Body of pancreas (tissue), 4 donors: ENCODE measurements at regions not wholly inside any gene's neighbourhood (a gene's known extent, or its start where the extent isn't known, plus 50 kb on each side); places are given as distances from the start of the nearest gene placed in this dataset.
A peak's percentile ranks its signal among the peaks of the same experiment; 100 is the strongest.

Source experiments
- ATAC-seq: fragments of 150-250 bp; one replicate; pipeline ENCODE4 v1.9.1; 2016
- DNase-seq, 4 donors: peaks; one replicate each; pipeline ENCODE4 v3.0.0-alpha.2; 2019
- H3K27ac ChIP-seq, 4 donors: fragments of 200-600 bp; sonication (generic); 1 replicate in 3 of 4; 2 replicates in 1 of 4; pipeline versions ENCODE4 v1.5.1 to v1.6.1; 2016 to 2019; ENCODE audit warnings: mild to moderate bottlenecking in 1 of 4, mixed read lengths in 1 of 4, moderate library complexity in 1 of 4
- H3K27me3 ChIP-seq, 2 donors: fragments of 200-600 bp; sonication (generic); one replicate each; pipeline ENCODE4 v1.6.0; 2016; ENCODE audit warnings: mild to moderate bottlenecking in 1 of 2
- H3K36me3 ChIP-seq, 2 donors: fragments of 200-600 bp; sonication (generic); replicated peaks in 1 of 2; 2 replicates each; pipeline ENCODE4 v1.5.1; 2016; ENCODE audit warnings: low read depth in 2 of 2; ENCODE audit not compliant: insufficient read depth in 1 of 2
- H3K4me1 ChIP-seq: fragments of 200-600 bp; sonication (generic); one replicate; pipeline ENCODE4 v1.6.0; 2016
- H3K4me3 ChIP-seq, 2 donors: fragments of 200-600 bp; sonication (generic); 1 replicate in 1 of 2; 2 replicates in 1 of 2; pipeline ENCODE4 v1.5.1; 2016 to 2019
- H3K9me3 ChIP-seq, 3 donors: fragments of 200-600 bp; sonication (generic); 1 replicate in 2 of 3; 2 replicates in 1 of 3; pipeline ENCODE4 v1.5.1; 2016
- POLR2A ChIP-seq, 3 donors: fragments of 450-650 bp; IDR thresholded peaks; one replicate each; pipeline ENCODE4 v1.6.1; 2016; ENCODE audit warnings: antibody characterized with exemption in 3 of 3, mild to moderate bottlenecking in 2 of 3
- WGBS, 2 donors: methylation state at CpG; one replicate each; pipeline ENCODE4 v1.1.5; 2017; 5-methylcytosine and 5-hydroxymethylcytosine counted together
- intact Hi-C: fragments of 100-400 bp; cut with DNase I; formaldehyde crosslinking; loops from one replicate; pipeline ENCODE4 v1.15.1; 2023
- TF ChIP-seq, protein P1 (sequence below), 7 experiments: fragments of 450-650 bp in 4 of 7; fragments of 200-600 bp in 3 of 7; sonication (generic) in 3 of 7; IDR thresholded peaks; one replicate each; pipeline ENCODE4 v1.5.1; 2016 to 2019; ENCODE audit warnings: antibody characterized with exemption in 7 of 7

DNA sequence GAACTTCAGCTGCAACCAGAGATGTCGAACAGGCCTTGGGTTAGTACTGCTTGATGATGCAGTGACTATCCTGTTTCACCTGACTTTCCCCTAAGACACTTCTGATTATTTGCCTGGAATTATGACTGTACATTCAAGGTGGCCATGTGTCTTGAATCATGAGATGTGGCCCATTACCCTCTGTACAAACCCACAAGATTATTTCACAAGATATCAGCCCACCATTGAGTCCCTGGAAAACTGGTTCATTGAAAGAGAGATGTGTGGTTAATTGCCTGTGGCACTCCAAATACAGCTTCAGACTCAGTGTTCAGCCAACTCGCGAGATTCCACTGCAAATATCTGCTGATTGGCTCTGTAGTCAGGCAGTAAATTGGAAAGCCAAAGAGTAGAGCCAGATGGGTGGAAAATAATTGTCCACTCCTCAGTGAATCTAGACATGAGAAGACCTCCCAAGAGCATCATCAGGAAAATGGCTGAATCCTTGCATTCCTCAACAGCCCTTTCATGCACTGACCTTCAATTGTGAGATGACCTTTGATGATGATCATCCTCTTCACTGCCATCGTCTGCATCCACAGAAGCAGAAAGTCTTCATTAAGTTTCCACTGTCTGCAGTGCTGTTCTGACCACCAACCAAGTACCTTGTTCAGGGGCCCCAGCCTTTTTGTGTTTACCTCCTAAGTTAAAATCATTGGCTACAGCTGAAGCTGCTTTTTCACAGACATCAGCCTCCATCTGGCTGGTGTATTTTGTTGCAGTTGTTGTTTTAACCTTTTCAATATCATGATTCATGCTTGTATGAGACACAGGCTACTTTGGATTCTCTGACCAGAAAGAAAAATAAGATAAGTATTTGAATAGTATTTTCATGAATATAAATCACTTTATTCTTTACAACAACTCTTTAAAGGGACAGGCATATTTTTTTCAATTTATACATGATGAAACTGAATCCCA, 75.2 kb downstream of the ESM1 start:
- Histone ChIP-seq H3K9me3 (no peaks in the 10 kb centered on the region), H3K36me3 (no peaks in the 10 kb centered on the region), H3K4me3 (no peak overlapping the region), H3K27ac (no peak overlapping the region), H3K27me3 (no peaks in the 10 kb centered on the region), H3K4me1 (no peaks in the 10 kb centered on the region)
- WGBS, 2 donors, result 53 to 56% methylated on average over 4 of the region's 4 CpGs
- ATAC-seq (no peak), DNase-seq (no peak)
- TF ChIP-seq POLR2A (IDR thresholded peaks at IDR 0.05), result no peak
- TF ChIP-seq, protein P1, sequence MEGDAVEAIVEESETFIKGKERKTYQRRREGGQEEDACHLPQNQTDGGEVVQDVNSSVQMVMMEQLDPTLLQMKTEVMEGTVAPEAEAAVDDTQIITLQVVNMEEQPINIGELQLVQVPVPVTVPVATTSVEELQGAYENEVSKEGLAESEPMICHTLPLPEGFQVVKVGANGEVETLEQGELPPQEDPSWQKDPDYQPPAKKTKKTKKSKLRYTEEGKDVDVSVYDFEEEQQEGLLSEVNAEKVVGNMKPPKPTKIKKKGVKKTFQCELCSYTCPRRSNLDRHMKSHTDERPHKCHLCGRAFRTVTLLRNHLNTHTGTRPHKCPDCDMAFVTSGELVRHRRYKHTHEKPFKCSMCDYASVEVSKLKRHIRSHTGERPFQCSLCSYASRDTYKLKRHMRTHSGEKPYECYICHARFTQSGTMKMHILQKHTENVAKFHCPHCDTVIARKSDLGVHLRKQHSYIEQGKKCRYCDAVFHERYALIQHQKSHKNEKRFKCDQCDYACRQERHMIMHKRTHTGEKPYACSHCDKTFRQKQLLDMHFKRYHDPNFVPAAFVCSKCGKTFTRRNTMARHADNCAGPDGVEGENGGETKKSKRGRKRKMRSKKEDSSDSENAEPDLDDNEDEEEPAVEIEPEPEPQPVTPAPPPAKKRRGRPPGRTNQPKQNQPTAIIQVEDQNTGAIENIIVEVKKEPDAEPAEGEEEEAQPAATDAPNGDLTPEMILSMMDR (IDR thresholded peaks at IDR 0.05), result no peak
- intact Hi-C loops, result loop anchor here (10.0 kb wide), 1 partner anchor 235 kb away; no protein-coding TSS in a partner anchor

DNA sequence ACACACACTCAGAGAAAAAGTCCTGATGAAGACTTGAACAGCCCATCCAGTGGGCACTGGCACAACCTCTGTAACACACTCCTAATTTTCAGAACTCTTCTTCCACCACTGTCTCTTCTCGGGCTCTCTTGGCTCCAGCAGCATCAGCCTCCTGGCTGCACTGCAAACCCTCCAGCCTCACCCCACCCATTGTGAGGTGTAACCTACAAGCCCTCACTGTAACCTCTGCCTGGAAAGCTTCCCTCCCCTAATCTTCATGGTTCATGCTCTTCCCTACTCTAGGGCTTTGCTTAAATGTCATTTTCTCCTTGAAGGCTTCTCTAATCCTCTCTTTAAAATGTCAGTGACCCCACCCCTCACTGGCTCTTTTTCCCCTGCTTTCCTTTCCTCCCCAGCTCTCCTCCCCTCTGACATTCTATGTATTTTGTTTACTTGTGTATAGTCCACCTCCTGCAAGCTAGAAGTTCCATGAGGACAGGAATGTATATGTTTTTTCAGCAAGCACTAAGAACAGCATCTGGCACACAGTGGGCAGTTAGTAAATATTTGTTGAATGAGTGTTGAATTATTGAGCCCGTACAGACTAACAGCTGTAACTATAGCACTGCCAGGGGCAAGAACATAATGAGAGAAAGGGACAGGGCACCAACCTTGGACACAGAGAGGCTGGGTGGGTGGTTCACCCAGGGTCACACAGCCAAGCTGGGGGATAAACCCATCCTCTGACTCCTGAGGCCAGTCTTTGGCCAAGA, 76.4 kb downstream of the ESM1 start:
- WGBS, 2 donors, result 38 to 43% methylated on average over 2 of the region's 2 CpGs
- DNase-seq (no peak), ATAC-seq (no peak)
- no peaks in the 10 kb centered on the region for H3K27me3 ChIP-seq
- no peaks in the 10 kb centered on the region for H3K36me3 ChIP-seq
- no peaks in the 10 kb centered on the region for H3K4me1 ChIP-seq
- intact Hi-C loops, result loop anchor here (10.0 kb wide), 1 partner anchor 236 kb away; no protein-coding TSS in a partner anchor
- no peak for TF ChIP-seq POLR2A (IDR thresholded peaks at IDR 0.05)
- TF ChIP-seq, protein P1 (IDR thresholded peaks at IDR 0.05), result no peak
- H3K27ac ChIP-seq, result no peak overlapping the region
- H3K4me3 ChIP-seq, result no peak overlapping the region
- no peaks in the 10 kb centered on the region for H3K9me3 ChIP-seq

DNA sequence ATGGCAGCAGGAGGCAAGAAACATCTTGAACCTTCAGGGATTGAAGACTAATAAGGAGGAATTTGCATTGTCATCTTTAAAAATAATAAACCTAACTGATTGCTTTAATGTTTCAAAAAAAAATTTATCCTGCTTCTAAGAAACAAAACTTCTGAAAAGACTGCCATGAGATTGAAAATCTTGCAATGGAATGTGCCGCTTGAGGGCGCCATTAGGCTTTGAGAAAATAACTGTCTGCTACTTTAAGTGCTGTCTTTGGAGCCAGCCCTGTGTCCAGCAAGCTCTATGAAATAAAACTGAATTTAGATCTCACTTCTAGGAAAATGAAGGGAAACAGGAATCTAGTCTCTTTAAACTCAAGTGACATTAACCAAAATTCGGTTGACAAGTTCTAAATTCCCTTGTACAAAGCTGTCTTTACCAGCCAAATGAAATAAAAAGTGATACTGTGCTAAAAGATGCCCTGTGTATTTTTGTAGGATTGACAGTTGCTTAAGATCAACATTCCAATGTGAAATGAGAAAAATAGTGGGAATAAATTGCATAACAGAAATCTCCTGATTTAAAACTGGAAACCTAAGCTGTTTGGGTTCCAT, 79.4 kb downstream of the ESM1 start:
- intact Hi-C loops, result loop anchor here (10.0 kb wide), 1 partner anchor 239 kb away; no protein-coding TSS in a partner anchor
- ATAC-seq (no peak), DNase-seq (peak; percentile 54 to 80 (median 72))
- H3K27ac ChIP-seq, result no peak overlapping the region
- 1 to 4% methylated on average over 3 of the region's 3 CpGs for WGBS, 2 donors
- no peak overlapping the region for H3K4me3 ChIP-seq
- no peaks in the 10 kb centered on the region for H3K27me3 ChIP-seq
- H3K9me3 ChIP-seq, result no peaks in the 10 kb centered on the region
- no peak for TF ChIP-seq POLR2A (IDR thresholded peaks at IDR 0.05)
- TF ChIP-seq, protein P1 (IDR thresholded peaks at IDR 0.05), result peak in 6 of 7 experiments; percentile 42 to 67 (median 60)
- H3K4me1 ChIP-seq, result no peaks in the 10 kb centered on the region
- H3K36me3 ChIP-seq, result no peaks in the 10 kb centered on the region

DNA sequence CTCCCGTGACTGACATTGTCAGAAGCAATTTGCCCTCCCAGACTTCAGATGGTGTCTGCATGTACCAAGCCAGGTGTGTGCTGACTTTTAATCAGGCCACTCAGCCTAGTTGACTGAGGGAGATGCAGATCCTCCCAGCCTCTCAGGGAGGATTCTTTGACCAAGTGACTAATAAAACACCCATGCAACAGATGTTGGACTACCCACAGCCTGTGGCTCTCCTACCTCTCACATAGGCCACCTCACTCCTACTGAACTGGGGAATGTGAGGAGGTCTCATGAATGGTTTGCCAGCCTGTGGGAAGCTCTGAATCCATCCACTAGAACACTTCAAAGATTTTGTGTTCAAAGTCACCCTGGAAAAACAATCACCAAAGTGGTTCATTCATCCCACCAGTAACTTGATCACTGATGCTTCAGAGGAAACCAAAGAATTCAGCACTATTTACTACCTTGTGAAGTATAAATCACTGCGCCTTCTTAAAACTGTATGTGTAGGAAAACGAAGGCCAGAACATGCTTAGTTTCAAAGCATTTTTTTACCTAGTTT, 80.1 kb downstream of the ESM1 start:
- Histone ChIP-seq H3K27me3 (no peaks in the 10 kb centered on the region), H3K9me3 (no peaks in the 10 kb centered on the region), H3K4me3 (no peak overlapping the region), H3K4me1 (no peaks in the 10 kb centered on the region), H3K27ac (no peak overlapping the region), H3K36me3 (no peaks in the 10 kb centered on the region)
- DNase-seq (no peak), ATAC-seq (no peak)
- TF ChIP-seq, protein P1 (IDR thresholded peaks at IDR 0.05), result no peak
- no peak for TF ChIP-seq POLR2A (IDR thresholded peaks at IDR 0.05)
- intact Hi-C loops, result loop anchor here (10.0 kb wide), 1 partner anchor 239 kb away; no protein-coding TSS in a partner anchor
- WGBS, 2 donors, result 68 to 87% methylated on average over 3 of the region's 3 CpGs
